Left colon (tissue), 2 donors: ENCODE measurements at regions not wholly inside any gene's neighbourhood (a gene's known extent, or its start where the extent isn't known, plus 50 kb on each side); places are given as distances from the start of the nearest gene placed in this dataset.

ENCODE experiments used
- ATAC-seq: fragments of 200-7000 bp; cut with Tn5 transposase; one replicate; pipeline ENCODE4 v1.9.1; 2020; ENCODE audit warnings: mild to moderate bottlenecking, moderate library complexity
- DNase-seq, 2 donors: peaks; one replicate each; pipeline ENCODE4 v3.0.0-alpha.2; 2020
- intact Hi-C, 2 donors: fragments of 100-400 bp; cut with DNase I in 1 of 2; cut with micrococcal nuclease in 1 of 2; formaldehyde crosslinking; loops; one replicate each; pipeline versions ENCODE4 v1.11.2 to v1.14.0; 2022; cut with DNase I, micrococcal nuclease
- donor health status: DM: no; HTN: no; CAD: no.
- donor health status: DM: yes; HTN: yes; CAD: no.

DNA sequence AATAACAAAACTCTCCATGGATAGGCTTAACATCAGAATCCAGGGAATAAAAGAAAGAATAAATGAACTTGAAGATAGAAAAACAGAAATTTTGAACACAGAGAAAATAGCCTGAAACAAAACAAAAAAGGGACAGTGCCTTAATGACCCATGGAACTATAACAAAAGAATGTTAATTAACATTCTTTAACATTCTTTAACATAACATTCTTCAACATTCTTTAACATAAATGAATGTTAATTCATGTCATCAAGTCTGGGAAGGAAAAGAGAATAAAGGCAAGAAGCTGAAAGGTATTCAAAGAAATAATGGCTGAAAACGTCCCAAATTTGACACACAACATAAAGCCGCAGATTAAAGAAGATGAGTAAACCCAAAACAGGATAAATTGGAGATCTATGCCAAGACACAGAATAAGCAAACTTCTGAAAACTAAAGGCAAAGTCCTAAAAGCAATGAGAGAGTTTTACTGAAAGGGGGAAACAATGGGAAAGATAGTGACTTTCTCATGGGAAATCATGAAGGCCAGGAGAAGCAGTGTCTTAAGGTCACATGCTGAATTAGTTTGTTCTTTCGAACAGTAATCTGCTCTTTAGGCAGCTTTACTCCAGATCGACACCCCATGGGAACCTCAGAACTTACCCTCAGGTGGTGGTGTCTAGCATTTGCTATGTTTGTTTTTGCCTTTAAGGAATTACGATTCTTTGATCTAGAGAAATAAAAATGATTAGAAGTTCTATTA, 483.0 kb downstream of the KDM4C start:
- no peak for DNase-seq

DNA sequence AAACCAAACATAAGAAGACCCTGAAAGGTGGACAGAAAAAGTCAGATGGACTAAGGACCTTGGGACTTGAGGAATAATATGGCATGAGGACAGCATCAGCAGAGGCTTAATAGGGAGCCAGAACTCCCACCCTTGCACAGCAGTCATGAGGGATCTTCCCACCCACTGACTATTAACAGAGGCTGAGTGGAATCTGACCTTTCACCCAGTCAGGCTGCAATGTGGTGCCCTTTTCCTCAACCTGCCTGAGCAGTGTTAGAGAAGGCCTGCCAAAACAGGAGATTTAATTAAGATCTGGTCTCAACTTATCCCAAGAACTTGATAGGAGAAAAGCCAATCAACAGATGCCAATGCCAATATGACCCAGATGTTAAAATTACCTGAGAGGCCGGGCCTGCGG, 481.9 kb downstream of the KDM4C start:
- intact Hi-C loops, result no loop called here
- ATAC-seq (no peak), DNase-seq (no peak)

More for the DNA sequence above, 483.0 kb downstream of the KDM4C start:
- intact Hi-C loops, result no loop called here
- ATAC-seq, result no peak

GRCh38 chr9:7238247-7238637, 480.5 kb downstream of the KDM4C start:
- DNase-seq (no peak), ATAC-seq (peak; percentile 19)
- intact Hi-C loops, result no loop called here

- peak; percentile 44 for ATAC-seq
Observed at GRCh38 chr9:7237473-7238246, 479.9 kb downstream of the KDM4C start.

DNA sequence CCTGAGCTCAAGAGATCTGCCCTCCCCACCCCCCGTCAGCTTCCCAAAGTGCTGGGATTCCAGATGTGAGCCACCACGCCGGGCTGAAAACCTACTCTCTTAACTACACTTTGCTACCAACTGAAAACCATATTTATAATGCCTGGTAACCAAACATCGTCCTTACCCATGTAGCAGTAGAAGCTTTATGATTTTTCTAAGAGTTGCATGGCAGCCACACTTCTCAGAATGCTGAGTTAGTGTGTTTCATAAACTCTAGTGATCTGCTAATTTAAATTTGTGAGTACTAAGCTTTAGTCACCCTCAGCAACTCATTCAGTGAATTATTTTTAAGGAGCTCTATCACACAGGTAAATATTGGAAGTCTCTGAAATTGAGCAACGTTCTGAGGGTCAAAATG, 478.4 kb downstream of the KDM4C start:
- ATAC-seq (no peak), DNase-seq (no peak)
- intact Hi-C loops, result no loop called here

More at GRCh38 chr9:7237473-7238246, 479.9 kb downstream of the KDM4C start:
- intact Hi-C loops, result no loop called here
- DNase-seq, result no peak

DNA sequence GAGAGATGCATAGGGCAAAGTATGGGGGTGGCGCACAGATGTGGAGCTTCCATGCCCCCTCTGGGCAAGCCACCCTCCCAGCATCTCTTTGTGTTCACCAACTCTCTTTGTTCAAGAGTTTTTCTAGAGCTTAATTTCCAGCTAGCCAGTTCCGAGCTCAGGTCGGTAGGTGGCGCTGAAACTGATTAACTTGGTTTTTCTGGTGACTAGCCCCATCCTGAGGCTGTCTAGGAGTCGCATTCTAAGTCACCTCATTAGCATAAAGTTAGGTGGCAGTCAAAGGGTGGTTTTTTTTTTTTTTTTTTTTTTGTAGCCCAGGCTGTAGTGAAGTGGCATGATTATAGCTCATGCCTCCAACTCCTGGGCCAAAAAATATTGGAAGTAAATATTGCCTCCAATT, 476.4 kb downstream of the KDM4C start:
- DNase-seq, result no peak
- intact Hi-C loops, result no loop called here
- no peak for ATAC-seq

- DNase-seq (no peak), ATAC-seq (no peak)
- intact Hi-C loops, result no loop called here
Observed at GRCh38 chr9:7229571-7229970, 471.8 kb downstream of the KDM4C start.

- DNase-seq (no peak), ATAC-seq (no peak)
- intact Hi-C loops, result no loop called here
Observed at GRCh38 chr9:7228726-7229125, 471.0 kb downstream of the KDM4C start.

- no peak for ATAC-seq
- DNase-seq, result no peak
- intact Hi-C loops, result no loop called here
Observed at GRCh38 chr9:7227951-7228350, 470.2 kb downstream of the KDM4C start.

GRCh38 chr9:7226007-7226640, 468.4 kb downstream of the KDM4C start:
- ATAC-seq (no peak), DNase-seq (no peak)
- intact Hi-C loops, result no loop called here
